OCI-LY1 (cell line): ENCODE measurements at regions not wholly inside any gene's neighbourhood (a gene's known extent, or its start where the extent isn't known, plus 50 kb on each side); places are given as distances from the start of the nearest gene placed in this dataset.

Experiments used
- H2AFZ ChIP-seq: fragments of 200-600 bp; sonication (generic), shearing (Covaris generic); 2 replicates; pipeline ENCODE4 v1.6.0; 2014; ENCODE audit warnings: antibody characterized with exemption, mild to moderate bottlenecking, low read length
- H3F3A ChIP-seq: fragments of 200-600 bp; sonication (generic), shearing (Covaris generic); 2 replicates; pipeline ENCODE4 v1.6.0; 2014; ENCODE audit warnings: mild to moderate bottlenecking, antibody characterized with exemption, low read length, moderate library complexity; ENCODE audit not compliant: insufficient read depth
- H3K27ac ChIP-seq: fragments of 200-600 bp; sonication (generic); 2 replicates; pipeline ENCODE4 v1.5.1; 2014; ENCODE audit warnings: low read length, mixed run types, mild to moderate bottlenecking, low read depth; ENCODE audit not compliant: poor library complexity, severe bottlenecking
- H3K27me3 ChIP-seq: fragments of 200-600 bp; sonication (generic); 2 replicates; pipeline ENCODE4 v1.6.0; 2014; ENCODE audit warnings: antibody characterized with exemption, mild to moderate bottlenecking, low read length, moderate library complexity; ENCODE audit not compliant: insufficient read depth
- H3K36me3 ChIP-seq: fragments of 200-600 bp; sonication (generic); 2 replicates; pipeline ENCODE4 v1.6.1; 2014; ENCODE audit warnings: mild to moderate bottlenecking, antibody characterized with exemption, low read length, moderate library complexity, mixed read lengths; ENCODE audit not compliant: insufficient read depth
- H3K4me1 ChIP-seq: fragments of 200-600 bp; sonication (generic); 2 replicates; pipeline ENCODE4 v1.5.1; 2014; ENCODE audit warnings: mild to moderate bottlenecking, low read length, moderate library complexity; ENCODE audit not compliant: insufficient read depth, severe bottlenecking
- H3K4me2 ChIP-seq: fragments of 200-600 bp; sonication (generic), shearing (Covaris generic); 2 replicates; pipeline ENCODE4 v1.6.1; 2014; ENCODE audit warnings: low read length
- H3K4me3 ChIP-seq: fragments of 200-600 bp; sonication (generic); 2 replicates; pipeline ENCODE4 v1.5.1; 2014; ENCODE audit warnings: low read length, low read depth, mild to moderate bottlenecking, mixed read lengths; ENCODE audit not compliant: poor library complexity, severe bottlenecking
- H3K79me2 ChIP-seq: fragments of 200-600 bp; shearing (Covaris generic); 2 replicates; pipeline ENCODE4 v1.6.1; 2016; ENCODE audit warnings: mixed run types, low read length, mixed read lengths; ENCODE audit not compliant: insufficient read depth
- H3K9ac ChIP-seq: fragments of 200-600 bp; sonication (generic), shearing (Covaris generic); 2 replicates; pipeline ENCODE4 v1.6.1; 2014; ENCODE audit warnings: mild to moderate bottlenecking, low read length, mixed read lengths
- H3K9me2 ChIP-seq: fragments of 200-600 bp; sonication (generic), shearing (Covaris generic); 2 replicates; pipeline ENCODE4 v1.6.1; 2014; ENCODE audit warnings: low read depth, mild to moderate bottlenecking, low read length, mixed read lengths
- H3K9me3 ChIP-seq: fragments of 200-600 bp; shearing (Covaris generic); 2 replicates; pipeline ENCODE4 v1.6.1; 2014; ENCODE audit warnings: low read length, mixed read lengths
- H4K20me1 ChIP-seq: fragments of 200-600 bp; sonication (generic), shearing (Covaris generic); 2 replicates; pipeline ENCODE4 v1.6.0; 2016; ENCODE audit warnings: mild to moderate bottlenecking, low read length; ENCODE audit not compliant: insufficient read depth
- CTCF ChIP-seq: fragments of 200-600 bp; sonication (generic), shearing (Covaris generic); IDR thresholded peaks from 2 replicates; pipeline ENCODE4 v1.5.1; 2017; ENCODE audit warnings: mild to moderate bottlenecking, antibody characterized with exemption, low read length, moderate library complexity, mixed read lengths
- EZH2 ChIP-seq: fragments of 200-600 bp; sonication (generic), shearing (Covaris generic); IDR thresholded peaks from 2 replicates; pipeline ENCODE4 v1.8.0; 2017; ENCODE audit warnings: borderline replicate concordance, mixed run types, mild to moderate bottlenecking, antibody characterized with exemption, low read length, moderate library complexity, mixed read lengths

- H3K36me3 ChIP-seq = no peaks in the 10 kb centered on the region
- H3F3A ChIP-seq = no peaks in the 10 kb centered on the region
- no peak for TF ChIP-seq CTCF
- H3K4me3 ChIP-seq = no peak overlapping the region
- H3K79me2 ChIP-seq = no peaks in the 10 kb centered on the region
- no peaks in the 10 kb centered on the region for H3K9me2 ChIP-seq
- no peak overlapping the region for H3K4me2 ChIP-seq
- no peaks in the 10 kb centered on the region for H4K20me1 ChIP-seq
- H3K27ac ChIP-seq = no peak overlapping the region
- no peak overlapping the region for H2AFZ ChIP-seq
- H3K9ac ChIP-seq = no peak overlapping the region
- H3K9me3 ChIP-seq = no peaks in the 10 kb centered on the region
- H3K4me1 ChIP-seq = no peaks in the 10 kb centered on the region
- peaks cover 4% of the 10 kb centered on the region; the same call in 1 of the 2 replicates for H3K27me3 ChIP-seq
Measured at GRCh38 chr18:62629031-62629430, 86.3 kb upstream of the PHLPP1 start.

- no peaks in the 10 kb centered on the region for H3K9me3 ChIP-seq
- H4K20me1 ChIP-seq = no peaks in the 10 kb centered on the region
- H2AFZ ChIP-seq = no peak overlapping the region
- H3K79me2 ChIP-seq = no peaks in the 10 kb centered on the region
- TF ChIP-seq EZH2 (no peak), CTCF (no peak)
- no peak overlapping the region for H3K27ac ChIP-seq
- H3K4me1 ChIP-seq = no peaks in the 10 kb centered on the region
- H3K4me3 ChIP-seq = no peak overlapping the region
- H3K9ac ChIP-seq = no peak overlapping the region
- peaks cover 4% of the 10 kb centered on the region; the same call in 1 of the 2 replicates for H3K27me3 ChIP-seq
- no peaks in the 10 kb centered on the region for H3K9me2 ChIP-seq
- H3K4me2 ChIP-seq = no peak overlapping the region
- H3F3A ChIP-seq = no peaks in the 10 kb centered on the region
- H3K36me3 ChIP-seq = no peaks in the 10 kb centered on the region
Measured at GRCh38 chr18:62631173-62631572, 84.2 kb upstream of the PHLPP1 start.

DNA sequence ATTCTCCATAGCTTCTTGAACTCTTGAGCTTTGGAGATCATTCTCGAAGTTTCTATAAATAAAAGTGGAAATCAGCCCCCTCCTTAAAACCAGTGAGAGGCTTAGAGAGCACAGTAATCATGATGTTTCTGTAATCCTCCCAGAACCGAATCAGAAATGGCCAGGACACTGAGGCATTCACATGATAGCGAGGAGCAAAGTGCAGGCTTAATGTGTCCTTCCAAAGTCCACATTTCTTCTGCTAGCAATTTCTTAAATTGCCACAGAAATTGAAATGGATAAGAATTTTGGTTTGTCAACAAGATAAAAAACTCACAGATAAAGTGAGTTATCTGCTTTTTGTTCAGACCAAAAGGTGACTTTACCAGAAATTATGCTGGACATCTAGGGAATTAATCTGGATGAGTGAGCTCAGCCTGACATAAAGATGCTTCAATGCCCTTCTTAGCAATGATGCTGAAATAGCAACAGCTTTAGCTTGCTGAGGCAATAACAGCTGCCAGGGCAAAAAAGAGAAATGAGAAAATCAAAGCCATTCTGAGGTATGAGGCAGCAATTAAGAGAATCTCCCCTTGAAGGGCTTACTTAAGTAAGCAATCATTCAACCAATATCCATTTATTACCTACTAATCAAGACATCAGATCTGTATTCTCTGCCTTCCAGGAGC, 82.4 kb upstream of the PHLPP1 start:
- Histone ChIP-seq H3K9ac (no peak overlapping the region), H2AFZ (no peak overlapping the region), H3K36me3 (no peaks in the 10 kb centered on the region), H3F3A (no peaks in the 10 kb centered on the region), H3K4me1 (no peaks in the 10 kb centered on the region), H3K27me3 (peaks cover 4% of the 10 kb centered on the region; the same call in 1 of the 2 replicates), H3K9me3 (no peaks in the 10 kb centered on the region), H3K9me2 (no peaks in the 10 kb centered on the region), H3K4me3 (no peak overlapping the region), H3K27ac (no peak overlapping the region), H4K20me1 (no peaks in the 10 kb centered on the region), H3K79me2 (no peaks in the 10 kb centered on the region), H3K4me2 (no peak overlapping the region)
- TF ChIP-seq CTCF (no peak), EZH2 (no peak)
